Muscle of arm (tissue), 1 donor: ENCODE measurements at regions not wholly inside any gene's neighbourhood (a gene's known extent, or its start where the extent isn't known, plus 50 kb on each side); places are given as distances from the start of the nearest gene placed in this dataset.

ENCODE experiments used
- DNase-seq: peaks from one replicate; pipeline ENCODE4 v3.0.0-alpha.2; 2013

DNA sequence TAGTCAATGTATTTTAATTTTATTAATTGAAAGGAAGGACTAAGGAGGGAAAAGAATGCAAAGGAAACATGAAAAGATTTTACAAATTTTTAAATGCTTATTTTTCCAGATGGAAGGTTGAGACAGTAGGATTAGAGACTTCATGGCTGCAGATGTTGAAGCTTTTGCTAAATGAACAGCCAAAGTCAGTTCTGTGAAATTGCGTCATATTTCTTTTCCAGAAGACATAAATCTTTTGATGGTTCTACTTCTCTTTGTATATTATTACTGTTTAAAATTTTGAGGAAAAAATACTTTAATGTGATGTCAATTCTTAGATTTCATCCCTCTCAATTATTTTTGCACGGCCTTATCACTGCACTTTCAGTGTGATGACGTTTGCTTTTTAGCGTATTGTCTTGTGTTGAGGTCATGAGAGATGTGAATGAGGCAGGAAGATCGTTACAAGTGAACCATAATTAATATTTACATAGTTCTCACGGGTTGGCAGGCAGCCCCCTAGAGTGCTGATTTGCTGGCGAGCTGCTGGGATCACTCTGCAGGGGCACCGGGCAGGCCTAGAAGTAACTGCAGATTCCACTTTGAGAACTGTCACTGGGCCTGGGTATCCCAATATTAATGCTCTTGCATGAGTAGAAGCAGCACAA is 158.1 kb downstream of the TBXT start:
- DNase-seq, result no peak

DNA sequence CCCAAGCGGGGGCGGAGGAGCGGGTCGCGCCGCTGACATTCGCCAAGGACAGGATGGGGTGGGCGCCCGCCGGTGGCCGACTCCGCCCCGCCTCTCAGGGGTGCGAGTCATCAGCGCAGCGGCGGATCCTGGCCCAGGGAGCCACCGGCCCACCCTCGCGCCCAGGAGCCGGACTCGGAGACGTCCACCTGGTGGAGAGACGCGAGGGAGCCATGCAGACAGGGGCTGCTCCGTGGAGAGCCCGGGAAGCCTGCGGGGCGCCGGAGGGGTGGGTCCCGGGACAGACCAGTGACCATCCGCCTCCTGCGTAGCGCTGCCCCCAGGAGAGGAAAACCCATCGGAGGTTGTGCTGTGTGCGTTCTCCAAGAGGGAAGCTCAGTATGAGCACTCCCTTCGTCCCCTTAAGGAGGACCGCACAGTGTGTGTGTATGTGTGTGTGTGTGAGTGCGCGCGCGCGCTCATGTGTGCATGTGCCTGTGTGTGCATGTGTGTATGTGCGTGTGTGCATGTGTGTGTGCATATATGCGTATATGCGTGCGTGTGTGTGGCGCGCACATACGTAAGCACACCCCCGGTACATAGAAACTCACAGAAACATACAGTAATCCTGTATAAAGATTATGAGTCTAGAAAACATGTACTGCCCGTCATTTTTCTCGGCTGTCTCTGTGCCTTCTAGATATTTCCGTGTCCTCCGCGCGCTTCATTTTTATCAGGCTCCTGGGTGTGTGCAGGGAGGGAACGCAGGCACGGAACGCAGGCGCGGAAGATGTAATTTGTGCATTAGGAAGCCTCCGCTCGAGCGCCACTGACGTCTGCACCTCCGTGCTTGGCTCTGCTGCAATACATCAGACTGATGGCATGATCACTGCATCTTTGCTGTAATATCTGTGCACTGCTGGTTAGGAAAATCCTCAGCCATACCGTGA is 158.9 kb downstream of the TBXT start:
- DNase-seq, result peak; percentile 49

DNA sequence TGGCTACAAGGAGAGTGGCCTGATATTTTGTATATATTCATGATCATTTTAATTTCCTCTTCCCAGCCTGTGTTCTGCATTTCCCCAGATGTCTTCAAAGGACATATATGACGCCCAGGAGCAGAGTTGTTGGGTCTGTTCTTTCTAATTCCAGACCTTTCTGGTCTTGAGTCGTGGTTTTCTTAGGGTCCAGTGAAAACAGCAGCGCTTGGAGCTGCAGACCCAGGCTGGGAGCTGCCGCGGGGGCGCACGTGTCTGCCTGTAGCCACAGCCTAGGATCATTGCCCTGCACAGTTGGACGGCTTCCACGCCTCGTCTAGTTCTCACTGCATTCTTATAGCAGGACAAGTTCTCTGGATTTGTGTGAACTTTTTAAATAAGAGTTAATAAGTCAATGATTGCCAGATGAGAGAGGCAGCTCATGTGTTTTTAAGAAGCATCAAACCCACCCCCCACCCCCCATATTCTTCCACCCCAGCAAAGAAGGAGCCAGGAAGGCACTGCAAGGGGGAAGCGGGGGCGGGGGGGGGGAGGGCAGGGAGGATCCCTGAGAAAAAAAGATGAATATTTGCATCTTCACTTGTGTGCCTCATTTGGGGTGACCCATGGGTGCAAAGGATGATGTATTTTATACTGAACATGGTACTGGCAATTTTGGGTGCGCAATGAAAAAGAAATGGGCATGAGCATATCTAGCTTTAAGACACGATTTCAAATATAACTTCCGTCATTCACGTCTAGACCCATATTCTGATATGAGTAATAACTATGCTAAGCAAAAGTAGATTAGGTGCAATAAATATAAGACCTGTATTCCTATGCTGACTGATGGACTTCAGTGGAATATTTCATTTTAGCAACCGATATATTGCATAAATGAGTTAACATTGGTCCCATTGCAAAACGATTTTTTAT is 160.0 kb downstream of the TBXT start:
- peak; percentile 69 for DNase-seq

DNA sequence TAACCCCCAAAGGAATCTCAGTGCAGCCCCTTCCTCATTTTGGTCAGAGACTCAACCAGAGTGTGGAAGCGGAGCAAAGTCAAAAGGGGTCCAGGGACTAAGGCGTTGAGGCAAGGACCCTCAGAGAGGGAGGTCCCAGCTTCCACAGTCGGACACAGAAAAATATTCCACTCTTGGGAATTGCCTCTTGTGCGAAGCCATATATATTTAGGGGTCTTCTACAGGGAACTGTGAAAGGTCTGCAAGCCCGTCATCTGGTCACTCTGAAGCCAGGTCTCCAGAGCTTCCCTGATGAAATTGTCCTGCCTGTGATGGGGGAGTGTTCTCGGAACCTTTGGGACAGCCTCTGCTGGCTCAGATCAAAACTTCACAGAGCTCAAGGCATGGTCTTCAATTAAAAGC is 160.8 kb downstream of the TBXT start:
- DNase-seq, result no peak

DNA sequence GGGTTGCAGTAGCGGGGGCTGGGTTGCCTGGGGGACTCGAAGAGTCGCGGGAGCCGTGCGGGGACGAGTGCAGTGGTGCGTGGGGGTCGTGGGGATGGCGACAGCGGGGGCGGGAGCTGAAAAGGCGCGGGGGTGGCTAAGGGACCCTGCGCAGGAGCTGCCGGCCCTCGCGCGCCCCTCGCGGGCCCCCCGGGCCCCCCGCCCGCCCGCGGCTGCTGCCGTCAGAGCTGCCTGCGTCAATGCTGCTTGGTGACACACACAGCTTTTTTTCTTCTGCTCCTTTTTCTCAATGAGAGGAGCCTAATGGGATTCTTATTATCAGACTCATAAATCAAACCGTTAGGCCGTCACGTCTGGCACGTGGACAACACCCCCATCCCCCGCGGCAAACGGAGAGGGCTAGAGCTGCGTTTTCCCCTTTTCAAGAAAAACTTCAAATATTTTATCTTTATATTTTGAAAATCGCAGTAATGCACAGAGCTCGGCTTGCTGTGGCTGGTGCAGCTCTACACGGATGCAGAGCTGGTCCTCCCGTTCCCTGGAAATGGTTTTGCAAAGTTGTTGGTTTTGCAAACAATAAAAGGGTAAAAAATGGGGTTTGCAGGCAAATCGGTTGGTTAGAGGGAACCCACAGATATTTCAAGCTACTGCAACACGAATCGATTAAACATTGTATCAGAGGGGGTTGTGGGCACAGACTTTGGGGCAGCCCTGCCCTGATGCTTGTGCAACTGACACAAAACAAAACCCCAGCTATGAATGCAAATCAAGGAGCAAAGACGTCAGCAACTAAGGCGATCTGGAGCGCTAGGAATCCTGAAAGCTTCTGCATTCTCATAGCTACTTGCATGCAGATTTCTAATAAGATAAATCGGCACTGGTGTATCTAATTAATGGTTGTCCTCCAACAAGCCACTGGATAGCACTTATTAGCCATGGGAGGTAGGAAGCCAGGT is 161.4 kb downstream of the TBXT start:
- DNase-seq, result peak; percentile 72

DNA sequence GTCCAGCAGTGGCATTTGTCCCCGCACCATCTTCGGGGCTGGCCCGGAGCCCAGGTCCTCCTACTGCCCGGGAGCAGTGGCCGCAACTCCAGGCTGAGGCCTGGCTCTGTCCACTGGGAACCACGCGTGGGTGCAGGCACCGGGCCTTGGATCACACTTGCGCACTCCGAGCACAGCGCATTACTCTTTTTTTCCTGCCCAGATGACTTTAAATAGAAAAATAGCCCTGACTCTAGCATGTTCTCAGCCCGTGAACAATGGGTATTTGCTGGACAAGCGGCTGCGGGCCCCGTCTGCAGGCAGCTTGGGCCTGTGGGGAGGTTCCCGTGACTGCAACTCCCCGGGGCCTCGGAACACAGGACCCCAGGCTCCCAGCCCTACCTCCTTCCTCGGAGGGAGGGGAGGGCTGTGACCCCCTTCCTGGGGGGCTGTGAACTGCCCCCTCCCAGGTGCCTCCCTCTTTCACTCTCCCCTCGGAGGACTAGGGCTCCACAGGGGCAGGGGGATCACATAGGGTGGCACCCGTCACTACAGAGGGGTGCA is 162.2 kb downstream of the TBXT start:
- DNase-seq, result peak; percentile 50

DNA sequence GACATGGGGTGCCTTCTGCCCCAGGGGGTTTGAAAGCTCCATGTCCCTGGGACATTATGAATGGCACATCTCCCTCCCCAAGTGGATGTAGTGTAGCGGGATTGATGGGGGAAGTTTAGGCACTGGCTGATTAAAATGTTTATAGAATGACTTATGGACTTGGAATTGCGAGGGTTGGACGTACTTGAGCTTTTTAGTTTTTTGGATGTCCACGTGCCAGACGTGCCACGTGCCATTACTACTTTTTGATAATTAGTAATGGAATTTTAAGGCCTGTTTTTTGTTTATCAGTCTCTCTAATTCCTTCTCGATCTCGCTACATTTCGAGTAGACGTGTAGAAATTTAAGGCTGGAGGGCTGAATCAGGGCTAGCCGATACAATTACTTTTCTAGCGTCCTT is 162.8 kb downstream of the TBXT start:
- no peak for DNase-seq

DNA sequence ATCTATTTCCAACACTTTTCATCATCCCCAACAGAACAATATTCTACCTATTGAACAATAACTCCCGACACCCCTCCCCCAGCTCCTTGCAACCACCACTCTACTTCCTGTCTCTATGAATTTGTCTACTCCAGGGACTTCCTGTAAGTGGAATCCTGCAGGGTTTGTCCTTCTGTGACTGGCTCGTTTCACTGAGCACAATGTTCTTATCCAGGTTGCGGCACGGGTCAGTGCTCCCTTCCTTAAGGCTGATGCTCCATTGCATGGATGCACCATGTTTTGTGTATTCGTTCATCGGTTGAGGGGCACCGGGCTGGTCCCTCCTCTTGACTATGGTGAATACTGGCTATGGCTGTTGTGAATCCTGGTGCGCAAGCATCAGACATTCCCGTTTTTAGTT is 163.2 kb downstream of the TBXT start:
- DNase-seq, result no peak

DNA sequence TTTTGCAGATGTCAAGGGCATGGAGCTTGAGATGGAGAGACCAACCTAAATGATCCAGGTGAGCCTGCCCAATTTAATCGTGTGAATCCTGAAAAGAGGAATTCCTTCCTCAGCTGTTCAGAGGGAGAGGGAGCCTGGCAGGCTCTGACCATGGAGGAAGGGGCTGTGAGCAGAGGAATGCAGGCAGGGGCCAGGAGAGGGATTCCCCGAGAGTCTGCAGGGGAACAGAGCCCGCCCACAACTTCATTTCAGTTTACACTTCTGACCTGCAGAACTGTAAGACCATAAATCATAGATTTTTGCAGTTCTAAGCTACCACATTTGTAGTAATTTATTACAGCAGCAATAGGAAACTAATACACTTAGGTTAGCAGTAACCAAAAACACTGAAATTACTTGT is 164.1 kb downstream of the TBXT start:
- no peak for DNase-seq

DNA sequence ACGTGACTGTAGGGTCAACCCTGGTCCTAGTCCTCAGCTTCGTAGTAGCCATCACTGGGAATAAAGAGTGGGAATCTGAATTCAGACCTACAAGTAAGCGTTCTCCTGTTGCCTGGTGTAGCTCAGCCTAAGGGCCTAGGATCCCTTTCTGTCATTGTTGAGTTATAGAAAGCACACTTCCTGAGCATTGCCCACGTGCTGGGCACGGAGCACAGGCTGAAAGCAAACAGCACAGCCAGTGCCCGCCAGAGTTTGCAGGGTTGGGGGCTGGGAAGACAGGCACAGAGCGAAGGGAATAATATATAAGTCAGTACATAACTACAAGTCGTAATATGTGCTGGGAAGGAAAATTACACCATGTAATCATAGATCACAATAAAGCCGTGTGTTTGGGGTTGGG is 166.3 kb downstream of the TBXT start:
- no peak for DNase-seq

DNA sequence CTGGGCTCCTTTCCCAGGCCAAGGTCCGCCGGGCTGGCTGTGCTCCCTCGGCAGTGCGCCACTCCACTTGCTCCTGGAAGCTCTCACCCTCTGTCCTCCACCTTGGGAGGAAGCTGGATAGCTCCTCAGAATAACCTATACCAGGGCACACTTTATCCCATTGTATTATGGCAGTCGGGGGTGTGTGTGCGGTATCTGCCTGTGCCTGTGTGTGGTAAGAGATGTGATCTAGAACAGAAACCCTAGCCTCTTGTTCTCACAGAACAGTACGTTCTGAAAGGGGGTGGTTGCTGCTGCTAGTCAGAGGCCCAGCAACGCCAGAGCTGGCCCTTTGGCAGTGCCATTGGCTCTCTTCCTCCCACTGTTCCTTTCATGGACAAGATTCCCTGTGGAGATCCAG is 168.4 kb downstream of the TBXT start:
- DNase-seq, result no peak

DNA sequence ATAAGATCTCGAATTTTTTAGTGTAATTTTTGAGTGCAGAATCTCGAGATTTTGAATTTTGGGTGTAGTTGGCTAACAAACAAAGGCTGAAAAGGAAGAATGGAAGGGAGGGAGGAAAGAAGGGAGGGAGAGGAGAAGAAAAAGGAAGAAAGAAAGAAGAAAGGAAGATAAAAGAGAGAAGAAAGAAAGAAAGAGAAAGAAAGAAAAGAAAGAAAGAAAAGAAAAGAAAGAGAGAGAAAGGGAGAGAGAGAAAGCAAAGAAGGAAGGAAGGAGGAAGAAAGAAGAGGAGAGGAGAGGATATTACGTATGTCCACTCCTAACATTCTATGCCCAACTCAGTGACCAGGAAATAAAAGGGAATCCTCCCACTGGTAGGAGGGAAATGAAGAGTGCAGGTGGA is 169.6 kb downstream of the TBXT start:
- DNase-seq, result no peak

DNA sequence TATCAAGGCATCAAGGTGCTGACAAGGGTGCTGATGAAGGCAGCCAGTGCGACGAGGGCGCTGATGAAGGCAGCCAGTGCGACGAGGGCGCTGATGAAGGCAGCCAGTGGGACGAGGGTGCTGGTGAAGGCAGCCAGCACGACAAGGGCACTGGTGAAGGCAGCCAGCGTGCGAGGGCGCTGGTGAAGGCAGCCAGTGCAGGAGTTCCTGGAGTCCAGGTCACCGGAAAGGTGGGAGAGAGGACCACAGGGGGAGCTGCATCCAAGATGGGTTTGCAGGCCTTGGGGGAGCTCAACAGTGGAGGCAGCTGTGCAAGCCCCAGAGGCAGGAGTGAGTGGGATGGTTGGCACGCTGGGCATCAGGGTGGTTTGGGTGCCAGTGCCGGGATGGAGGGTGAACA is 176.3 kb downstream of the TBXT start:
- DNase-seq, result no peak

DNA sequence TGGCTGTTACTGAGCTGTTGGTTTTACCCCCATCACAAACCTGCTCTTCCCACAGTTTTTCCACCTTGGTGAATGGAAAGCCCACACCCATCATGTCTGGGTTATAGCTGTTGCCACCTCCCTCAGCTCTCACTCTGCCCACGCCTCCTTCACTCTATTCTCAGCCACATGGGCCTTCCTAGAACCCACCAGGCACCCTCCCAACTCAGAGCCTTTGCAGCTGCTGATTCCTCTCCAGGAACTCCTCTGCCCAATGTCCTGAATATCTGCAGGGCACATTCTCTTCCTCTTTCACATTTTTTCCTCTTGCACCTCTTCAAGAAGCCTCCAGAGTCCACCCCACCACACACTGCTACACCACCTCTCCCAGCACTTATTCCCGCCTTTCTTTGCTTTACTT is 177.4 kb downstream of the TBXT start:
- no peak for DNase-seq

DNA sequence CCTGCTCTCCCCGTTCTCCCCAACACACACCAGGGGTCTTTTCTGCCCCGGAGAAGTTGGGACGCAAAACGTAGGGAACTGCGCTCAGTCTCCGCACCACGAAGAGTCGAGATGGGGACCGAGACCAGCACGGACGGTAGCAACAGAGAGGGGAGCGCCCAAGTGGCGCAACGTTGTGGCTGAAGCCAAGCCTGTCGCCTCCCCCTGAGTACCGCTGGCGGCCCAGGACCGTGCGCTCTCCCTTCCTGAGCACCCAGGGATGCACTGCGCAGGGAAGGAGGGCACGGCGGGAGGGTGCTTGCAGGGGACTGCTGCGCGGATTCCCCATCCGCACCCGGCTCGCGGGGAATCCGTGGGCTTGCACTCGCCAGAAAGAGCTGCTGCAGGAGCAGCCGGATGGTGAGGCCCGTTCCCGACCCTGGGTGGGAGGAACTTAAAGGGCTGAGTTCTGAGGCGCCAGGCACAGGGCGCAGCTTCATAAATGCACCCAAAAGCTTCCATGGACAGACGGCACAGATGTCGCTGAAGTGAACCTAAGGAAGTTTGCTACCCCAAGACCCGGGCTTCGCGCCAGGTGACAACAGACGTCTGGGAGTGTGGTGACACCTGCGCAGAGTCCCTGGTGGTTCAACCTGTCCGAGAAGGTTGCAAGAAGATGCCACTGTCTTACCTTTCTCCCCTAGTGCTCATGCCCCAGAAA is 178.7 kb downstream of the TBXT start:
- DNase-seq, result peak; percentile 7

DNA sequence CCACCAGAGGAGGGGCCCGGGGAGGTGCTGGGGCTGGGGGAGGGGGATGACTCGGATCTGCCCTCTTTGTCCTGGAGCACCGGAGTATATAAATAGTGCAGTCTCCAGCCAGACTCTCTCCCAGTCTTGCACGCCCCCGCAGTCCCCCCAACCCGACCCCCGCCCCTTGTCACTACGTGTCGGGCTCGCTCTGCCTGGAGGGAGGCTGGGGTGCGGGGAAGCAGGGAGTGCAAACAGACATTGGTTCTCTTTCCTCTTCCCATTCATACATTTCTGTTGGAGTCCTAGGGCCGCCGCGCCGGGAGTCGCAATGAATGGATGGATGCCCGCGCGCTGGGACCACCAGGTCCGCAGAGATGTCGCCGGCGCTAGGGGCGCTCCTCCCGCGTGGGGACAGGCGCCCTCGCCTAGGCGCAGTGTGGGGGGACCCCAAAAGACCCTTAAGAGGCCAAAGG is 179.3 kb downstream of the TBXT start:
- no peak for DNase-seq

DNA sequence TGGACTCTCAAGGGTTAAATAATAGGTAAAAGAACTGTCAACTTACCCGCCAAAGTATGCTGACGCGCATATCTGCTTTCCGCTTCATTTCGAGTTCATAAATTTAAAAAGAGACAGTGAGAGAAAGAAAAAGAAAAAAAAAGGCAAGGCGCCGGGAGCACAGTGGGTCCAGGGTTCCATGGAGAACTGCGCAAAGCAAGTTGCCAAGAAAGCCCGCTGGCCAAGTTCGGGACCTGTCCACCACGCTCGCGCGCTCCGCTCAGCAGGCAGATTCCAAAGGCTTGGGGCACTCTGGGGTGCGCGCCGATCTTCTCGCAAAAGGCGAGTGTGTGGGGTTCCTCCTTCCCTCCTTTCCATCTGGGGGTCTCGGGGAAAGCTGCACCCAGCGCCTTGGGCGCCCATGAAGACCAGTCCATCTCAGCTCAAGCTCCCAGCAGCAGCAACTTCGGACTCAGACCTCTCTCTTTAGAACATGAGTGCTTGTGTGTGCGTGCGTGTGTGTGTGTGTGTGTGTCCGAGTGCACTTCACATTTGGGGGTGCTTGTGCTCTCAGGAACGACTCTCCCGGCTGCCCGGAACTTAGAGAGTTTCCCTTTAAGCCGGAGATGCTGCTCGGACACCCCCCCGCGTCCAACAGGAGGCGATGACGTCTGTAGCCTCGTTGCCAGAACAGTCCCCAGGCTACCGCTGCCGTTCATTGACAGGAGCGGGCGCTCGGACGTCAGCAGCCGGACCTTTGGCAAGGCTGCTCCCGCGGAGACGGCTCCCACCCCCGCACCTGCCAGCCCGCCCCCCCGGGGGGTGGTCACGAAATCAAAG is 180.0 kb downstream of the TBXT start:
- DNase-seq, result peak; percentile 87

DNA sequence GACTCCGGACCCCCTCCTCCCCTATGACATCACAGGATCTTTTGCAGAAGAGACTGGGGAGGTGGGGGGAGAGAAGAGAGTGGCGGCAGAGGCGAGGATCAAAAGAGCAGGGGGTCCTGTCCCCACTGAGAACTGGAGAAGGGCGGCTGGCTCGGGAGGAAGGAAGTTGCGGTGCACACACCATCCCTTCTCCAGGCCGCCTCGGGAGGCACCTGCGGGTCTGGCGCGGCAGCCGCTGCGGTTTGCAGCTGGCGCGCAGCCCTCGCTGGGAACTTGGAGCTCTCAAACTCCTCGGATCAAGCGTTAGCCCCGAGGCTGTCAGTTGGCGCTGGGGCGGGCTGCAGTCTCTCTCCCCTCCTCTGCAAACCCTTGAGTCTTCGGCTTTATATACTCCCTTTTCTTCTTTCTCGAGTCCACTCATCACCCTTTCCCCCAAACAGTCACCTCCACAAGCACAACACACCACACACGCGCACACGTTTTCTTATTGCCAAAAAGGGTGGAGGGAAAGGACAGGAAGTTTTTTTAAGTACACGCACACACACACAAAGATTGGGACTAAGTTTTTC is 180.7 kb downstream of the TBXT start:
- DNase-seq, result peak; percentile 25
